Prostate gland (tissue), 2 donors: ENCODE measurements at regions not wholly inside any gene's neighbourhood (a gene's known extent, or its start where the extent isn't known, plus 50 kb on each side); places are given as distances from the start of the nearest gene placed in this dataset.

ENCODE experiments used
- CTCF ChIP-seq, 4 experiments: fragments of 200-600 bp in 2 of 4; fragments of 450-650 bp in 2 of 4; sonication (generic) in 2 of 4; IDR thresholded peaks; 1 replicate in 3 of 4; 2 replicates in 1 of 4; pipeline ENCODE4 v1.5.1; 2016 to 2019; ENCODE audit warnings: antibody characterized with exemption in 4 of 4, mild to moderate bottlenecking in 2 of 4, moderate library complexity in 2 of 4
- POLR2A ChIP-seq: fragments of 450-650 bp; IDR thresholded peaks from one replicate; pipeline ENCODE4 v1.6.1; 2016; ENCODE audit warnings: antibody characterized with exemption, mild to moderate bottlenecking

- TF ChIP-seq CTCF (IDR thresholded peaks at IDR 0.05) (no peak), POLR2A (no peak)
Measured at GRCh38 chr9:26579056-26579455, 313.5 kb downstream of the CAAP1 start.
